Parathyroid adenoma (tissue), 2 donors: ENCODE measurements at regions not wholly inside any gene's neighbourhood (a gene's known extent, or its start where the extent isn't known, plus 50 kb on each side); places are given as distances from the start of the nearest gene placed in this dataset.

Experiments used
- H2AFZ ChIP-seq: fragments of 300-600 bp; sonication (generic); one replicate; pipeline ENCODE4 v1.7.0; 2017; ENCODE audit warnings: antibody characterized with exemption, mild to moderate bottlenecking
- H3K27ac ChIP-seq: fragments of 300-600 bp; sonication (generic); one replicate; pipeline ENCODE4 v1.7.0; 2017
- H3K27me3 ChIP-seq: fragments of 300-600 bp; sonication (generic); one replicate; pipeline ENCODE4 v1.7.0; 2017; ENCODE audit warnings: low read length; ENCODE audit not compliant: control insufficient read depth, insufficient read depth
- H3K36me3 ChIP-seq: fragments of 300-600 bp; sonication (generic); one replicate; pipeline ENCODE4 v1.7.0; 2017; ENCODE audit warnings: low read length; ENCODE audit not compliant: control insufficient read depth, insufficient read depth
- H3K4me1 ChIP-seq: fragments of 300-600 bp; sonication (generic); one replicate; pipeline ENCODE4 v1.7.0; 2017; ENCODE audit warnings: control low read depth
- H3K4me2 ChIP-seq: fragments of 300-600 bp; sonication (generic); one replicate; pipeline ENCODE4 v1.7.0; 2017; ENCODE audit warnings: low read length
- H3K4me3 ChIP-seq: fragments of 300-600 bp; sonication (generic); one replicate; pipeline ENCODE4 v1.7.0; 2017; ENCODE audit warnings: low read depth, low read length
- H3K79me2 ChIP-seq: fragments of 300-600 bp; sonication (generic); one replicate; pipeline ENCODE4 v1.7.0; 2017; ENCODE audit warnings: control low read depth
- H3K9ac ChIP-seq: fragments of 300-600 bp; sonication (generic); one replicate; pipeline ENCODE4 v1.7.0; 2017; ENCODE audit warnings: mild to moderate bottlenecking
- H3K9me3 ChIP-seq: fragments of 300-600 bp; sonication (generic); one replicate; pipeline ENCODE4 v1.7.0; 2017; ENCODE audit warnings: low read length; ENCODE audit not compliant: control insufficient read depth
- TF ChIP-seq, protein P1 (sequence below): fragments of 300-600 bp; sonication (generic); IDR thresholded peaks from one replicate; pipeline ENCODE4 v1.7.0; 2017; ENCODE audit warnings: antibody characterized with exemption, mild to moderate bottlenecking
- donor health status: primary hyperparathyroidism.

DNA sequence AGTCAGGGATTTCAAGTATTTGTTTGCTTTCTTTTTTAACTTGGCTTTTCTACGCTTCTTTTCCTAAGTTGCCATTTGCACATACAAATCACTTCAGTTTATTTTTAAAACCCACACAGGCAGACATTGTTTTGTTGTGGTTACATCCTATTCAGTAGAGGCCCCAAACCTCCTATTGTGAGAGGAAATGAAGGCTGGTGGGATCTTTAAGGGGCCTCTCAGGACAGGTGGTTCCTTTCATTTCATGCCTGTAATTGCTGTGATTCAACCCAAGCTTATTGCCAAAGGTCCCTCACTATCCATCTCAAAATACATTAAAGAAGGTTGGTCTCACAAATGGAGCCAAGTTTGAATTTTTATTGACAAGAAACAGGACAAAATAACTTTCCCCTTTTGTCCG lies 257.1 kb downstream of the ADAMTS20 start:
- no peak overlapping the region for H2AFZ ChIP-seq
- no peaks in the 10 kb centered on the region for H3K4me1 ChIP-seq
- no peak overlapping the region for H3K4me2 ChIP-seq
- H3K9me3 ChIP-seq: no peaks in the 10 kb centered on the region
- H3K4me3 ChIP-seq: no peak overlapping the region
- no peak overlapping the region for H3K9ac ChIP-seq
- no peaks in the 10 kb centered on the region for H3K27me3 ChIP-seq
- TF ChIP-seq, protein P1, sequence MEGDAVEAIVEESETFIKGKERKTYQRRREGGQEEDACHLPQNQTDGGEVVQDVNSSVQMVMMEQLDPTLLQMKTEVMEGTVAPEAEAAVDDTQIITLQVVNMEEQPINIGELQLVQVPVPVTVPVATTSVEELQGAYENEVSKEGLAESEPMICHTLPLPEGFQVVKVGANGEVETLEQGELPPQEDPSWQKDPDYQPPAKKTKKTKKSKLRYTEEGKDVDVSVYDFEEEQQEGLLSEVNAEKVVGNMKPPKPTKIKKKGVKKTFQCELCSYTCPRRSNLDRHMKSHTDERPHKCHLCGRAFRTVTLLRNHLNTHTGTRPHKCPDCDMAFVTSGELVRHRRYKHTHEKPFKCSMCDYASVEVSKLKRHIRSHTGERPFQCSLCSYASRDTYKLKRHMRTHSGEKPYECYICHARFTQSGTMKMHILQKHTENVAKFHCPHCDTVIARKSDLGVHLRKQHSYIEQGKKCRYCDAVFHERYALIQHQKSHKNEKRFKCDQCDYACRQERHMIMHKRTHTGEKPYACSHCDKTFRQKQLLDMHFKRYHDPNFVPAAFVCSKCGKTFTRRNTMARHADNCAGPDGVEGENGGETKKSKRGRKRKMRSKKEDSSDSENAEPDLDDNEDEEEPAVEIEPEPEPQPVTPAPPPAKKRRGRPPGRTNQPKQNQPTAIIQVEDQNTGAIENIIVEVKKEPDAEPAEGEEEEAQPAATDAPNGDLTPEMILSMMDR: no peak
- no peaks in the 10 kb centered on the region for H3K79me2 ChIP-seq
- H3K36me3 ChIP-seq: no peaks in the 10 kb centered on the region
- H3K27ac ChIP-seq: no peak overlapping the region

DNA sequence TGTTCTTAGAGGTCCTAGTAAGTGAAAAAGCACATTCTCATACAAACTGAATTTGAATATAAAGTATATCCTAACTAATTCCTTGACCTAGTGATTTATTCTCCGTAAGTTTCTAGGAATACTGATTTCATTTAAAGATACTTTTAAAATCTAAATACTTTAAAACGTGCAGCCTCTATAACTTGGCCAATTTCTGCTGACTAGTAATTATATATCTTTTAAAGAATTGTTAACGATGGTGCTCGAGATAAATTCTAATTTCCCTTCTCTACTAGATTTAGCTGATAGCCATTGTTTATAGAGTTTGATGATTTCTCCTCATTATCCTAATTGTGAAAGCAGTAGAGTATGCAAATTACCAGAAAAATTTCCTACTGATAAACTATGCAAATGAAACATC lies 257.9 kb downstream of the ADAMTS20 start:
- Histone ChIP-seq H2AFZ (no peak overlapping the region), H3K9ac (no peak overlapping the region), H3K27ac (no peak overlapping the region), H3K36me3 (no peaks in the 10 kb centered on the region), H3K79me2 (no peaks in the 10 kb centered on the region), H3K4me3 (no peak overlapping the region), H3K4me1 (no peaks in the 10 kb centered on the region), H3K9me3 (no peaks in the 10 kb centered on the region), H3K4me2 (no peak overlapping the region), H3K27me3 (no peaks in the 10 kb centered on the region)
- TF ChIP-seq, protein P1: no peak

DNA sequence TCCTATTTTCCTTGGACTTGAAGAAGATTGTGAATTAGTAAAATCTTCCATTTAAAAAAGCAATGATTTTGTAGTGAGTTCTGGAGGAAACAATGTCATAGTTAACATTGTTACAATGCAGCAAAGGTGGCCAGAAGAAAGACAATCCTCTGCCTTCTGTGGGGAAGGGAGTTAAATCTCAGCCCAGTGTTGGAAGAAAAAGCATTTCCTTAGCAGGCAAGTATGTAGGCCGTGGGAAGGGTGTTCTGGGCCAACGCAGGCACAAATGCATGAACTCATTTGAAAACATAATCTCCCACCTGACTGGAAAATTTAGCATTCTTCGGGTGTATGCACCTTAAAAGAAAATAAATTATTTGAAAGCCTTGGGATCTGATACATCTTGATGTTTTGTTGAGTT lies 258.6 kb downstream of the ADAMTS20 start:
- H3K36me3 ChIP-seq: no peaks in the 10 kb centered on the region
- TF ChIP-seq, protein P1: no peak
- no peak overlapping the region for H2AFZ ChIP-seq
- H3K9ac ChIP-seq: no peak overlapping the region
- H3K4me3 ChIP-seq: no peak overlapping the region
- H3K27me3 ChIP-seq: no peaks in the 10 kb centered on the region
- H3K4me2 ChIP-seq: no peak overlapping the region
- no peaks in the 10 kb centered on the region for H3K4me1 ChIP-seq
- no peaks in the 10 kb centered on the region for H3K9me3 ChIP-seq
- H3K79me2 ChIP-seq: no peaks in the 10 kb centered on the region
- H3K27ac ChIP-seq: no peak overlapping the region

DNA sequence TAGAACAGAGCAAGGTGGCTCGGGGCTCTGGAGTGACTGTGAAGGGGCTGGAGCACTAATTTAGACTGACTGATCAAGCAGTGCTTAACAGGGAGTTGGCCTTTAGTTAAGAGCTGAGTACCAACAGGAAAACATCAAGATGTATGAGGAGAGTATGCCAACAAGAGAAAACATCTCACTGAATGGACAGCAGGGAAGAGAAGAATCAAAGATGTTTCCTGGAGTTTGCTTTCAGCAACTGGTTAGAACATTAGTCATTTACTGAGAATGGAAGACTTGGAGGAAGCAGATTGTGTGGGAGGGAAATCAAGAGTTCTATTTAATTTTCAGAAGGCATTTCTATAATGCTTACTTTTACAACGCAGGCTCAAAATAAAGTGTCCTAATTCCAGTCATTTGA lies 259.3 kb downstream of the ADAMTS20 start:
- TF ChIP-seq, protein P1: no peak
- Histone ChIP-seq H3K9ac (no peak overlapping the region), H3K79me2 (no peaks in the 10 kb centered on the region), H3K4me2 (no peak overlapping the region), H3K27me3 (no peaks in the 10 kb centered on the region), H3K9me3 (no peaks in the 10 kb centered on the region), H3K4me3 (no peak overlapping the region), H3K4me1 (no peaks in the 10 kb centered on the region), H3K27ac (no peak overlapping the region), H3K36me3 (no peaks in the 10 kb centered on the region), H2AFZ (no peak overlapping the region)

DNA sequence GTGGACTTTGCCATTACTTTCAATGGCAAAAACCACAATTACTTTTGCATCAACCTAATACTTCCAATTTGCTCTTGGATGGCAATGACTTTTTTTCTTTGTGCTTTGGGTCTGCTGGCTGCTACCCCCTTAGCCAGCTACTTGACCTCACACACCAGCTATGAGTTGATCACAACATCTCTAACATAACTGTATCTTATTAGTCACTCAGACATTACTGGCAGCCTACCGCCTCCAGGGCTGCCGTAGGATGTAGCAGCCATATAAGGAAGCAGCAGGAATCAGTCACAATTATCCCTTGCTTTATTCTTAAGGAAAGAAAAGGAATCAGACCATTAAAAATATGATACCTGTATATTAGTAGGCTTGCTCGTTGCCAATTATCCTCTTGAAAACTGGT lies 260.5 kb downstream of the ADAMTS20 start:
- H3K27ac ChIP-seq: no peak overlapping the region
- no peaks in the 10 kb centered on the region for H3K9me3 ChIP-seq
- TF ChIP-seq, protein P1: no peak
- H3K4me1 ChIP-seq: no peaks in the 10 kb centered on the region
- H3K4me2 ChIP-seq: no peak overlapping the region
- H3K27me3 ChIP-seq: no peaks in the 10 kb centered on the region
- H3K9ac ChIP-seq: no peak overlapping the region
- H3K79me2 ChIP-seq: no peaks in the 10 kb centered on the region
- H3K36me3 ChIP-seq: no peaks in the 10 kb centered on the region
- H3K4me3 ChIP-seq: no peak overlapping the region
- H2AFZ ChIP-seq: no peak overlapping the region
